PC-9 (cell line): ENCODE measurements at regions not wholly inside any gene's neighbourhood (a gene's known extent, or its start where the extent isn't known, plus 50 kb on each side); places are given as distances from the start of the nearest gene placed in this dataset.

Source experiments
- EZH2 ChIP-seq: fragments of 200-600 bp; sonication (generic); IDR thresholded peaks from 2 replicates; pipeline ENCODE4 v1.8.0; 2017; ENCODE audit warnings: antibody characterized with exemption, low read depth
- TF ChIP-seq, protein P1 (sequence below): fragments of 200-600 bp; sonication (generic); conservative IDR thresholded peaks from 2 replicates; pipeline ENCODE4 v1.6.1; 2017; ENCODE audit warnings: mixed run types, antibody characterized with exemption, mild to moderate bottlenecking, moderate library complexity

DNA sequence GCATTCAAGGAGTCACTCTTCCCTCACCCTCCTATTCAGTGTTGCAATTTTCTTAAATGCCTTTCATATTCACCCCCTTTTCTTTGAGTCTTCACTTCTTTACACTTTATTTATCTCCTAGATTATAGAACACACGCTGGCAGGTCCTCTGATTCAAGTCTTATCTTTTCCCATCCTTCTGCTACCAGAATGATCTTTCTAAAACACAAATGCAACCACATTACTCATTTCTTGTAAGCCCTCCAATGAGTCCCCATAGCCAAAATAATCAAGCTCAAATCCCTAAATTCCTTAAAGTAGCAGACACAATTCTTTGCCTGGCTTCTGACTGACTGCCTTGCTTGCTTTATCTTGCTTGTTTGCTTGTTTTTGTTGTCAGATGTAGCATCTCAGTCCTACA, 920.0 kb downstream of the TFAP2A start:
- TF ChIP-seq, protein P1, sequence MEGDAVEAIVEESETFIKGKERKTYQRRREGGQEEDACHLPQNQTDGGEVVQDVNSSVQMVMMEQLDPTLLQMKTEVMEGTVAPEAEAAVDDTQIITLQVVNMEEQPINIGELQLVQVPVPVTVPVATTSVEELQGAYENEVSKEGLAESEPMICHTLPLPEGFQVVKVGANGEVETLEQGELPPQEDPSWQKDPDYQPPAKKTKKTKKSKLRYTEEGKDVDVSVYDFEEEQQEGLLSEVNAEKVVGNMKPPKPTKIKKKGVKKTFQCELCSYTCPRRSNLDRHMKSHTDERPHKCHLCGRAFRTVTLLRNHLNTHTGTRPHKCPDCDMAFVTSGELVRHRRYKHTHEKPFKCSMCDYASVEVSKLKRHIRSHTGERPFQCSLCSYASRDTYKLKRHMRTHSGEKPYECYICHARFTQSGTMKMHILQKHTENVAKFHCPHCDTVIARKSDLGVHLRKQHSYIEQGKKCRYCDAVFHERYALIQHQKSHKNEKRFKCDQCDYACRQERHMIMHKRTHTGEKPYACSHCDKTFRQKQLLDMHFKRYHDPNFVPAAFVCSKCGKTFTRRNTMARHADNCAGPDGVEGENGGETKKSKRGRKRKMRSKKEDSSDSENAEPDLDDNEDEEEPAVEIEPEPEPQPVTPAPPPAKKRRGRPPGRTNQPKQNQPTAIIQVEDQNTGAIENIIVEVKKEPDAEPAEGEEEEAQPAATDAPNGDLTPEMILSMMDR: no peak
- TF ChIP-seq EZH2: no peak
